Astrocyte of the cerebellum (primary cell): ENCODE measurements at regions not wholly inside any gene's neighbourhood (a gene's known extent, or its start where the extent isn't known, plus 50 kb on each side); places are given as distances from the start of the nearest gene placed in this dataset.

Experiments
- DNase-seq: peaks from one replicate; pipeline ENCODE4 v3.0.0-alpha.2; 2011; ENCODE audit warnings: low read depth
- H3K4me3 ChIP-seq: 2 replicates; pipeline ENCODE4 v1.5.1; 2011; ENCODE audit warnings: mild to moderate bottlenecking, low read depth, low read length, moderate library complexity
- in situ Hi-C: cut with HindIII; loops from 2 replicates; pipeline ENCODE4 v1.10.0; 2017; ENCODE audit warnings: low sequenced_read_pairs
- TF ChIP-seq, protein P1 (sequence below): IDR thresholded peaks from 2 replicates; pipeline ENCODE4 v1.5.1; 2012; ENCODE audit warnings: low read length, low read depth, moderate library complexity, mild to moderate bottlenecking; ENCODE audit errors: missing control alignments

DNA sequence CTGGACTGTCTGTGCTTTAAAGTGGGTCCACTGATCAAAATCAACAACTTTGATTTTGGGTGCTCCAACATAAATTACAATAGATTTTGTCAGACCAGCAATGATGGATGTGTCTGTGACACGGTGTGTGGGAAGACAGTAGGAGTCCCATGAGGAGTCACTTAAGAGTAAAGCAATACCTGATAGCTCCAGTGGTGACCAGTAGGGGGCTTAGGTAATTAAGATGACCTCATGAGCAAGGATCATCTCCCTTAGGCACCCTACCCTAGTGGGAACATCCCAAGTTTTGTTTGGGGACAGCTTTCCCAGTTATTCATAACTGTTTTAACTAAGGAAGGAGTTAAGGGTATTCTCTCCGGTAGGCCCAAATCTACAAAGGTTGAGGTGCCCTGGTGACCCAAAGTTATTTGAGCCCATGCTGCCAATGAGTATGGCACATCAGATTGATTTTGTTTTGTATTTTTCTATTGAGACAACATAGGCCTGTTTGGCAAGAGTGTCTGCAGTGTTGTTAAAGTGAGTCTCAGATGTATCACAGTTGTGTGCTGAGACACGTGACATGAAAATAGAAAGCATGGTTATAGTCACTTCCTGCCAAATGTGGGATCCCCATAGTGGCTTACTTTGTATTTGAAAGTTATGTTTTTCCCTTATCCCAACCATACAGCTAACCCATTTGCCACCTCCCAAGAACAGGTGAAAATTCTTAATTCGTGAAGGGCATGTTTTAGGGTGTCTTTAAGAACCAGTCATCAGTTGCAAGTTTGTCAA is 1337.6 kb upstream of the SLC39A10 start:
- H3K4me3 ChIP-seq, result no peak overlapping the region
- DNase-seq, result no peak
- in situ Hi-C loops, result no loop called here
- TF ChIP-seq, protein P1, sequence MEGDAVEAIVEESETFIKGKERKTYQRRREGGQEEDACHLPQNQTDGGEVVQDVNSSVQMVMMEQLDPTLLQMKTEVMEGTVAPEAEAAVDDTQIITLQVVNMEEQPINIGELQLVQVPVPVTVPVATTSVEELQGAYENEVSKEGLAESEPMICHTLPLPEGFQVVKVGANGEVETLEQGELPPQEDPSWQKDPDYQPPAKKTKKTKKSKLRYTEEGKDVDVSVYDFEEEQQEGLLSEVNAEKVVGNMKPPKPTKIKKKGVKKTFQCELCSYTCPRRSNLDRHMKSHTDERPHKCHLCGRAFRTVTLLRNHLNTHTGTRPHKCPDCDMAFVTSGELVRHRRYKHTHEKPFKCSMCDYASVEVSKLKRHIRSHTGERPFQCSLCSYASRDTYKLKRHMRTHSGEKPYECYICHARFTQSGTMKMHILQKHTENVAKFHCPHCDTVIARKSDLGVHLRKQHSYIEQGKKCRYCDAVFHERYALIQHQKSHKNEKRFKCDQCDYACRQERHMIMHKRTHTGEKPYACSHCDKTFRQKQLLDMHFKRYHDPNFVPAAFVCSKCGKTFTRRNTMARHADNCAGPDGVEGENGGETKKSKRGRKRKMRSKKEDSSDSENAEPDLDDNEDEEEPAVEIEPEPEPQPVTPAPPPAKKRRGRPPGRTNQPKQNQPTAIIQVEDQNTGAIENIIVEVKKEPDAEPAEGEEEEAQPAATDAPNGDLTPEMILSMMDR, result no peak

DNA sequence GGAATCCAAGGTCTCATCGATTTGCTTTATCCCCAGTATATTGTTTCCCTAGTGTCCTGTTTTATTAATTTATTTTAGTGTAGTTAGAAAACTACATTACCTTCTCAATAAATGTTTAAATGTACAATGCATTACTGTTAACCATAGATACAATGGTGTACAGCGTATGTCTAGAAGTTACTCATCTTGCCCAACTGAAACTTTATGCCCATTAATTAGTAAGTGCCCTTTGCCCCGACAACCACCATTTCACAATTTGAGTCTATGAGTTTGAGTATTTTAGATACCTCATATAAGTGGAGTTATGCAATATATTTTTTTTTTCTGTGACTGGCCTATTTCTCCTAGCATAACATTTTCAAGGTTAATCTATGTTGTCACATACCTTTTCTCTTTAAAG is 1343.0 kb upstream of the SLC39A10 start:
- no peak for DNase-seq
- in situ Hi-C loops, result no loop called here
- TF ChIP-seq, protein P1, result no peak
- H3K4me3 ChIP-seq, result no peak overlapping the region

DNA sequence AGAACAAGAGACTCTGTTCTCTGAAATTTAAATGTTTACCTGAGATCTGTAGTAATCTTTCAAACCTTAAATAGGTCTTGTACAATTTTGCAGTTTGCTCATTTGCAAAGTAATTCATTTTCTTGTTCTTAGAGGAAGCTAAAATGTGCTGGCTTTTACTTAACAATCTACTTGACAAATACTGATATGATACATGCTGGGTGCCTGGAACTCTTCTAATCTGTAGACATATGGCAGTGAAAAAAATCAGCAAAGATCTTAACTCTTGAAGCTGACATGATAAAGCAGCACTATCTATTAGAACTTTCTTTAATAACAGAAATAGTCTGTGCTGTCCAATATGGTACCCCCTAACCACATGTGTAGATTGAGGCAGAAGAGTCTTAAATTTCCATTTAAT is 1352.8 kb upstream of the SLC39A10 start:
- no peak for DNase-seq
- in situ Hi-C loops, result no loop called here
- H3K4me3 ChIP-seq, result no peak overlapping the region
- TF ChIP-seq, protein P1, result no peak

DNA sequence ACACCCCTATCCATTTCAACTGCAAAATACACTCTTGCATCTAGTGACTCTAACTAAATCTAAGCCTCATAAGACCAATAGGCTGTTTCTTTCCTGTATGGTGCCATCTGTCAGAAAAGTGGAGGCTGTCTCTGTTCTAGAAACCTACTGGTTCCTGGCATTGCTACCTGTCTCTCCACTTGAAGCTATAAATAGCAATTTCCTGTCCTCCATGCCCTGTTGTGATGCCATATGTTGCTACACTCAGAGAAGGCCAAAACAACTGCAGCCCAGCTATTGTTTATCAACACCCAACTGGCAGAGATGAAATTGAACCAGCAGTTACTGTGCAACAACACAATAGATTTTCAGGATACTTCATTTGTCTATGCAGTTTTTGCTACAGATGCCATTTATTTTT is 1355.1 kb upstream of the SLC39A10 start:
- TF ChIP-seq, protein P1, result no peak
- in situ Hi-C loops, result no loop called here
- no peak for DNase-seq
- H3K4me3 ChIP-seq, result no peak overlapping the region

DNA sequence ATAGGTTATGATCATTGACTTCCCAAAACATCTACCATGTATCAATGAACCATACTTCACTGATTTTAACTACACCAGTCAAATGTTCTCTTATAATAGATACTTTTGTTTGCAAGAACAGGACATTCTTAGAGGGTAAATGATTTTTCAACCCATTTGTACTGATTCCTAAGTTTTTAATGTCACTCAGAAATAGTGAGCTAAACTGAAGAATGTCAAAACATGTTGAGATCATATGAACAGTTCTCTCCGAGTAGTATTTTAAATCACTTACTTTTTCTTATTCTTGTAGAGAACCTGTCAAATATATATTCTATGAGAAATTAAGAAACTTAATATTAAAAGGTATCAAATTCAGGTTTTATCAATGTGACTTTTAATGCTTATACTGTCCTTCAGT is 1362.9 kb upstream of the SLC39A10 start:
- in situ Hi-C loops, result no loop called here
- no peak overlapping the region for H3K4me3 ChIP-seq
- no peak for DNase-seq
- TF ChIP-seq, protein P1, result no peak

DNA sequence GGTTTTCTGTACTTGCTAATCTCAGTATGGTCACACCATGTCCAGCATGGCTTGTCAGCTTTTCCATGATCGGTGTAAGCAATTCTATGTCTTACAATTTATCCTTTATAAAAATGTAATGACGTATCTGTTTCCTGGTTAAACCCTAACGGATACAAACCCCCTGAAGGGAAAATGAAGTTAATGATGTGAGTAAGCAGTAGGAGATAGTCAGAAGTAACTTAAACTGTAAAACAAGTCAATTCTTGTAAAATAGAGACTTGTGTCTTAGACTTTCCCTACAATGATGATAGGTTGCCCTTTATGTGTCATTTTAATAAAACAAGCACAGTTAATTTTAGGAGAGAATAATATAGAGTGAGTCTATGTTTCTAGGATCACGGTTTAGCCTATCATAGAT is 1365.9 kb upstream of the SLC39A10 start:
- no peak for DNase-seq
- in situ Hi-C loops, result no loop called here
- TF ChIP-seq, protein P1, result no peak
- H3K4me3 ChIP-seq, result no peak overlapping the region
